C4-2B (cell line): ENCODE measurements at regions not wholly inside any gene's neighbourhood (a gene's known extent, or its start where the extent isn't known, plus 50 kb on each side); places are given as distances from the start of the nearest gene placed in this dataset.
"Not testable (repeated sequence)": the region's sequence is repeated elsewhere in the genome, so short reads cannot be mapped to it uniquely, and the experiment has no call there.

ENCODE experiments used
- H3K27ac ChIP-seq: fragments of 450-650 bp; 2 replicates; pipeline ENCODE4 v1.5.1; 2017
- ZFX ChIP-seq: fragments of 450-650 bp; IDR thresholded peaks from 2 replicates; pipeline ENCODE4 v1.6.1; 2017
- TF ChIP-seq, protein P1 (sequence below): fragments of 450-650 bp; conservative IDR thresholded peaks from 2 replicates; pipeline ENCODE4 v1.5.1; 2017; ENCODE audit warnings: mild to moderate bottlenecking

DNA sequence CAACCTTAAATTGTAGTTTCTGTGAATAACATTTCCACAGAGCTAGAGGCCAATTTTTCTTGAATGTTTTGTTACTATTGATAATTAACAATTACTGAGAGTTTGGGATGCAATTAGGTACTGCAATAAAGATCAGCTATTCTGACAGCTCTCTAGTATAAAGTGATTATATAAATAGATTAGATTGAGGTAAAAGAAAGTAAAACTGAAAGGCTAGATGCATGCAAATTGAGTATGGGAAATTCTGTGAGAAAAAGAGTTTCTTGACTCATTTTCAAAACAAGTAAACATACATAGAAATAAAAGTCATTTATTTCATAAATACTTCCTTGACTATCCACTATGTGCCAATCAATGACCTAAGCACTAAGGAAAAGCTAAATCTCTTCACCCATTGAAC, 1087.5 kb upstream of the ATXN8OS start:
- no peak overlapping the region for H3K27ac ChIP-seq
- TF ChIP-seq, protein P1, sequence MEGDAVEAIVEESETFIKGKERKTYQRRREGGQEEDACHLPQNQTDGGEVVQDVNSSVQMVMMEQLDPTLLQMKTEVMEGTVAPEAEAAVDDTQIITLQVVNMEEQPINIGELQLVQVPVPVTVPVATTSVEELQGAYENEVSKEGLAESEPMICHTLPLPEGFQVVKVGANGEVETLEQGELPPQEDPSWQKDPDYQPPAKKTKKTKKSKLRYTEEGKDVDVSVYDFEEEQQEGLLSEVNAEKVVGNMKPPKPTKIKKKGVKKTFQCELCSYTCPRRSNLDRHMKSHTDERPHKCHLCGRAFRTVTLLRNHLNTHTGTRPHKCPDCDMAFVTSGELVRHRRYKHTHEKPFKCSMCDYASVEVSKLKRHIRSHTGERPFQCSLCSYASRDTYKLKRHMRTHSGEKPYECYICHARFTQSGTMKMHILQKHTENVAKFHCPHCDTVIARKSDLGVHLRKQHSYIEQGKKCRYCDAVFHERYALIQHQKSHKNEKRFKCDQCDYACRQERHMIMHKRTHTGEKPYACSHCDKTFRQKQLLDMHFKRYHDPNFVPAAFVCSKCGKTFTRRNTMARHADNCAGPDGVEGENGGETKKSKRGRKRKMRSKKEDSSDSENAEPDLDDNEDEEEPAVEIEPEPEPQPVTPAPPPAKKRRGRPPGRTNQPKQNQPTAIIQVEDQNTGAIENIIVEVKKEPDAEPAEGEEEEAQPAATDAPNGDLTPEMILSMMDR, result no peak
- TF ChIP-seq ZFX, result no peak

DNA sequence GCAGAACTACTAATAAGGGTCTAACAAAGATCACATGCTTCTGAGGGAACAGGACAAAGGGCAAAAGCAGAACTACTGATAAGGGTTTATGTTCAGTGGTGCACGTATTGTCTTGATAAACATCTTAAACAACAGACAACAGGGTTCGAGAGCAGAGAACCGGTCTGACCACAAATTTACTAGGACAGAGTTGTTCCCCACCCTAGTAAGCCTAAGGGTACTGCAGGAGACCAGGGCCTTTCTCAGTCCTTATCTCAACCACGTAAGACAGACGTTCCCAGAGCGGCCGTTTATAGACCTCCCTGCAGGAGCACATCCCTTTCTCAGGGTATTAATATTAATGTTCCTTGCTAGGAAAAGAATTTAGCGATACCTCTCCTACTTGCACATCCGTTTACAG, 1089.5 kb upstream of the ATXN8OS start:
- H3K27ac ChIP-seq, result not testable (repeated sequence)

DNA sequence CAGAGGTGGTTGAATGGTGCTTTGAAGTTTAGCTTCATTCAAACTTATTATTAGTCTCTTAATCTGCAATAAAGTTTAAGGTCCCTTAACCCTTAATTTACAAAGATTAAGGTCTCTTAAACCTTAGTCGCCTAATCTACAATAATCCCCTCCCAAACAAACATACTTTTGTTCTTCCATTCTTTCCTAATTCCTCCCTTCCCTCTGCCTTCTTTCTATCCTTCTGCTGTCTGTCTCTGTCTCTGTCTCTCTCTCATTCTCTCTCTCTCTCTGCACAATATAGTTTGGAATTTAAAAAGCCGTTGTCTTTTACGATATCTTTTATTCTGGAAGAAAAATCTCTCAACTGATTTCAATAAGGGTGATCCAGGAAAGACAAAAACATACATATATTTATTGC, 1096.8 kb upstream of the ATXN8OS start:
- H3K27ac ChIP-seq, result no peak overlapping the region
- TF ChIP-seq, protein P1, result no peak
- no peak for TF ChIP-seq ZFX

DNA sequence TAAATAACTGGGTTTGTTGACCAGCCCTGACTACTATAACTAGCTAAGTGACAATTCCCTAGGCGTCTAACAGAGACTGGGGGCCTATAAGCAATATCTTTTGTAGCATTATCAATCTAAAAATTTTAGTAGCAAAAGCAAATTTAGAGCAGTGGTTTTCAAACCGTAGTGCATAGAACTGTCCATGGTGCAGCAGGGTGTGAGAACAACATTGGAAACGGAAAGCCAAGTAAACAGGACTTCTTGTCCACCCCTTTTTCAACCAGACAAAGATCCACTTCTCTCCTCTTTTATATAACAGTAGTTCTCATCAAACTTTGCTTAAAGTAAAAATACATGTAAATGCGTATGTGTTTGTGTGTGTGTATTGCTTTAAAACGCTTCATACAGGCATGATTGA, 1099.1 kb upstream of the ATXN8OS start:
- TF ChIP-seq ZFX, result no peak
- TF ChIP-seq, protein P1, result no peak
- no peak overlapping the region for H3K27ac ChIP-seq

DNA sequence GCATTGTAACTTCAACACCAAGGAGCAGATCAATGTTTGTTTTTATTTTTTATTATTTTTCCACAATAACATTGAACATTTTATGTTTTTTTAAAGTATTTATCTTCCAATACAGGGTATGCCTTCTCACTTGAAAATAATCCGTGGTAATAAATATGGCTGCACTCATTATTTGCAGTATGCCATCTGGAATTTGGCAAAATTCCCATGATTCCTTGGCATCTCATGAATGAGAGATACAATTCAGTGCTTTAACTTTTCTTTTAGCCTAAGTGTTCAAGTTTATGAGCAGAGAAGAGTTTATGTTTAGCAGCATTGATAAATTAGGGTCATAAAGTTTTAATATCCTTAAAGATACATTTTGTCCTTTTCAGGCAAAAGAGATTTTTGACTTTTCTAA, 1109.6 kb upstream of the ATXN8OS start:
- no peak for TF ChIP-seq ZFX
- TF ChIP-seq, protein P1, result no peak
- H3K27ac ChIP-seq, result no peak overlapping the region

DNA sequence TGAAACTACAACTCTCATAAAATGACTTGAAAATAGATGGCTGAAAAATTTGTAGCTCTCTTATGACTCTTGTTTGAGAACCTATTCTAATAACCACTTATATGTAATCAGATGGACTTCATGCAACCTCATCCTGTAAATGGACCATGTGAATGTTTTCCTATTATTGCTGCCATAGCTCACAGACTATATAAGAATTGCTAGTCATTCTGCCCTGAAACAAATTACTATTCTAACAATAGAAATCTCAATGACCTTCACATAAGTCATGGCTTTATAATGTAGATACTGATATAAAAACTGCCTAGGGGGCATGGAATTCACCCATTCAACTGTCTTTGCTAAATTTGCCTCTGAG, 1111.0 kb upstream of the ATXN8OS start:
- no peak for TF ChIP-seq ZFX
- TF ChIP-seq, protein P1, result no peak
- H3K27ac ChIP-seq, result no peak overlapping the region

DNA sequence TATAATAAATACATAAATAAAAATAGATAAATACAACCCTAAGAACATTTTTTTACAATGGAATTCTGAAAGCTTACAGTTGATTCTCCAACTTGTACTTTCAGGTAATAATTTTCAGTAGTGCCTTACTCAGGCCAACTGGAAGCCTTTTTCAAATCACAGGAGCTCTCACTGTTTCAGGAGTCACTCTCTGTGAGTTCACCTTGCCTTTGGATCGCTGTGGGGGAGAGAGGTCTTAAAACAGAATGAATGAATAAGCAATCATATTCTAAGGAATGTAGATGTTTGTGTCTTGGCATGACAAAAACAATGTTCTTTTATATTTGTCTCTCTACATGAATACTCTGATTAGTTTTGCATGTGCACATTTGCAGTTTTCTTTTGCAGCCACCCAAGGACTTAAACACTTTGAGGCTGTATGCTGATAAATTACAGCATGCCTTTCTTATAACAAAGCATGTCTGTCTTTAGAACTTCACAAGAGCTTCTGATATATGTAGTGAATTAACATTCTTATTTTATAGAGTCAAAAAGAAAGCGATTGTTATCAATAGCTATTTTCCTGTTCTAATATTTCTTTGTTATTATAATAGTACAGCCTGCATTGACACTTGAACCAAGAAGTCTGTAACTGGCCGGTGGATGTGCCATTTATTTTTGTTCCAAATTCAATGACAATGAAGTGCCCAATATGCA, 1111.5 kb upstream of the ATXN8OS start:
- no peak for TF ChIP-seq ZFX
- TF ChIP-seq, protein P1, result no peak
- no peak overlapping the region for H3K27ac ChIP-seq

GRCh38 chr13:68993154-68993553, 1114.5 kb upstream of the ATXN8OS start:
- no peak for TF ChIP-seq ZFX
- TF ChIP-seq, protein P1, result no peak
- H3K27ac ChIP-seq, result no peak overlapping the region
